ENCODE measurements at regions not wholly inside any gene's neighbourhood (a gene's known extent, or its start where the extent isn't known, plus 50 kb on each side); places are given as distances from the start of the nearest gene placed in this dataset.

- H3K4me2 ChIP-seq (ENCODE audit: low read length), result no peak overlapping the region
- no peaks in the 10 kb centered on the region for H4K20me1 ChIP-seq (ENCODE audit: insufficient read depth, low read length)
- intact Hi-C loops (cut with micrococcal nuclease; ENCODE audit: unreplicated experiment), result no loop called here
- DNase-seq (ENCODE audit: low spot score), result no peak
- no peaks in the 10 kb centered on the region for H3K79me2 ChIP-seq (ENCODE audit: insufficient read depth, low read depth, low read length)
- H2AFZ ChIP-seq (ENCODE audit: low read length), result no peak overlapping the region
- CTCF ChIA-PET (ENCODE audit: unreplicated experiment), result no interaction called here
- no TSS peak for BruUV-seq (replicated peaks)
- no peak overlapping the region for H3K4me3 ChIP-seq (ENCODE audit: low read depth, low read length, poor library complexity, severe bottlenecking)
- no peaks in the 10 kb centered on the region for H3K9me2 ChIP-seq (ENCODE audit: insufficient read depth, low read length)
- H3K4me1 ChIP-seq (ENCODE audit: insufficient read depth, low read length, poor library complexity, severe bottlenecking), result no peaks in the 10 kb centered on the region
- no peaks in the 10 kb centered on the region for H3K9me3 ChIP-seq (ENCODE audit: low read length)
- no peaks in the 10 kb centered on the region for H3K36me3 ChIP-seq (ENCODE audit: insufficient read depth, low read length)
- POLR2A ChIA-PET, result interaction anchor here (0.6 kb wide), 1 partner anchor 207 kb away, joined by 3 read pairs; no protein-coding TSS in a partner anchor
- H3K27ac ChIP-seq (ENCODE audit: low read depth, low read length, poor library complexity, severe bottlenecking), result no peak overlapping the region
- no peak for TF ChIP-seq EZH2phosphoT487 (IDR thresholded peaks at IDR 0.05; ENCODE audit: borderline replicate concordance, low read depth, low read length)
Measured at GRCh38 chr1:208565756-208566440, 321.7 kb upstream of the PLXNA2 start.

- H4K20me1 ChIP-seq (ENCODE audit: insufficient read depth, low read length), result no peaks in the 10 kb centered on the region
- intact Hi-C loops (cut with micrococcal nuclease; ENCODE audit: unreplicated experiment), result no loop called here
- DNase-seq (ENCODE audit: low spot score), result no peak
- no peaks in the 10 kb centered on the region for H3K9me2 ChIP-seq (ENCODE audit: insufficient read depth, low read length)
- CTCF ChIA-PET (ENCODE audit: unreplicated experiment), result no interaction called here
- H2AFZ ChIP-seq (ENCODE audit: low read length), result no peak overlapping the region
- TF ChIP-seq CTCF (conservative IDR thresholded peaks at IDR 0.05; ENCODE audit: low read length), result no peak
- no peak for TF ChIP-seq EZH2phosphoT487 (IDR thresholded peaks at IDR 0.05; ENCODE audit: borderline replicate concordance, low read depth, low read length)
- no TSS peak for BruUV-seq (replicated peaks)
- no peak overlapping the region for H3K27ac ChIP-seq (ENCODE audit: low read depth, low read length, poor library complexity, severe bottlenecking)
- H3K9me3 ChIP-seq (ENCODE audit: low read length), result no peaks in the 10 kb centered on the region
- H3K4me2 ChIP-seq (ENCODE audit: low read length), result no peak overlapping the region
- no peak overlapping the region for H3K4me3 ChIP-seq (ENCODE audit: low read depth, low read length, poor library complexity, severe bottlenecking)
- no peaks in the 10 kb centered on the region for H3K4me1 ChIP-seq (ENCODE audit: insufficient read depth, low read length, poor library complexity, severe bottlenecking)
- H3K36me3 ChIP-seq (ENCODE audit: insufficient read depth, low read length), result no peaks in the 10 kb centered on the region
- H3K79me2 ChIP-seq (ENCODE audit: insufficient read depth, low read depth, low read length), result no peaks in the 10 kb centered on the region
- POLR2A ChIA-PET, result no interaction called here
Measured at GRCh38 chr1:208569181-208569580, 325.0 kb upstream of the PLXNA2 start.

DNA sequence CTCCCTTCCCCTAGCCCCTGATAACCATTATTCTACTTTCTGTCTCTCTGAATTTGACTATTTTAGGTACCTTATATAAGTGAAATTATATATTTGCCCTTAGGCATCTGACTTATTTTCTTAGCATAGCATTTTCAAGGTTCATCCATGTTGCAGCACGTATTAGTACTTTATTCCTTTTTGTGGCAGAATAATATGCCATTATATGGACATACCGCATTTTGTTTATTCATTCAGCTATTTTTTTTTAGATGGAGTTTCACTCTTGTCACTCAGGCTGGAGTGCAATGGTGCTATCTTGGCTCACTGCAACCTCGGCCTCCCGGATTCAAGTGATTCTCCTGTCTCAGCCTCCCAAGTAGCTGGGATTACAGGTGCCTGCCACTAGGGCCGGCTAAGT lies 326.2 kb upstream of the PLXNA2 start:
- Histone ChIP-seq H3K9me3 (ENCODE audit: low read length) (no peaks in the 10 kb centered on the region), H3K9me2 (ENCODE audit: insufficient read depth, low read length) (no peaks in the 10 kb centered on the region), H3K4me2 (ENCODE audit: low read length) (no peak overlapping the region), H3K4me3 (ENCODE audit: low read depth, low read length, poor library complexity, severe bottlenecking) (no peak overlapping the region), H3K27ac (ENCODE audit: low read depth, low read length, poor library complexity, severe bottlenecking) (no peak overlapping the region), H3K4me1 (ENCODE audit: insufficient read depth, low read length, poor library complexity, severe bottlenecking) (no peaks in the 10 kb centered on the region), H3K79me2 (ENCODE audit: insufficient read depth, low read depth, low read length) (no peaks in the 10 kb centered on the region), H3K36me3 (ENCODE audit: insufficient read depth, low read length) (no peaks in the 10 kb centered on the region), H2AFZ (ENCODE audit: low read length) (no peak overlapping the region), H4K20me1 (ENCODE audit: insufficient read depth, low read length) (no peaks in the 10 kb centered on the region)
- BruUV-seq (replicated peaks), result no TSS peak
- intact Hi-C loops (cut with micrococcal nuclease; ENCODE audit: unreplicated experiment), result no loop called here
- CTCF ChIA-PET (ENCODE audit: unreplicated experiment), result no interaction called here
- DNase-seq (ENCODE audit: low spot score), result no peak
- TF ChIP-seq CTCF (conservative IDR thresholded peaks at IDR 0.05; ENCODE audit: low read length) (no peak), EZH2phosphoT487 (IDR thresholded peaks at IDR 0.05; ENCODE audit: borderline replicate concordance, low read depth, low read length) (no peak)
- POLR2A ChIA-PET, result interaction anchor here (0.7 kb wide), 1 partner anchor 611 kb away, joined by 3 read pairs; no protein-coding TSS in a partner anchor
